Thymus (tissue), 11 donors: ENCODE measurements at regions not wholly inside any gene's neighbourhood (a gene's known extent, or its start where the extent isn't known, plus 50 kb on each side); places are given as distances from the start of the nearest gene placed in this dataset.

Source experiments
- DNase-seq, 9 donors: peaks; one replicate each; pipeline ENCODE4 v3.0.0-alpha.2; 2013; ENCODE audit warnings: low spot score in 9 of 9, low read depth in 6 of 9, missing footprints in 1 of 9
- H3K27ac ChIP-seq, 2 donors: one replicate each; pipeline ENCODE4 v1.5.1; 2013; ENCODE audit warnings: control low read depth in 1 of 2, low read depth in 1 of 2, low read length in 1 of 2, mild to moderate bottlenecking in 1 of 2, moderate library complexity in 1 of 2
- H3K27me3 ChIP-seq, 2 donors: one replicate each; pipeline ENCODE4 v1.5.1; 2013; ENCODE audit warnings: low read length in 1 of 2; ENCODE audit not compliant: control insufficient read depth in 2 of 2, insufficient read depth in 1 of 2
- H3K36me3 ChIP-seq, 2 donors: one replicate each; pipeline ENCODE4 v1.5.1; 2013; ENCODE audit warnings: low read length in 1 of 2, mild to moderate bottlenecking in 1 of 2, moderate library complexity in 1 of 2; ENCODE audit not compliant: control insufficient read depth in 2 of 2, insufficient read depth in 2 of 2
- H3K4me1 ChIP-seq, 2 donors: one replicate each; pipeline ENCODE4 v1.5.1; 2013; ENCODE audit warnings: low read length in 2 of 2; ENCODE audit not compliant: control insufficient read depth in 2 of 2, insufficient read depth in 2 of 2
- H3K4me3 ChIP-seq, 2 donors: one replicate each; pipeline ENCODE4 v1.5.1; 2013; ENCODE audit warnings: low read length in 2 of 2, control low read depth in 1 of 2, mild to moderate bottlenecking in 1 of 2
- H3K9me3 ChIP-seq, 2 donors: one replicate each; pipeline ENCODE4 v1.5.1; 2013; ENCODE audit warnings: low read length in 1 of 2, mild to moderate bottlenecking in 1 of 2; ENCODE audit not compliant: control insufficient read depth in 2 of 2, insufficient read depth in 1 of 2
- WGBS: extraction: QIAGEN DNeasy Blood & Tissue Kit; methylation state at CpG from one replicate; pipeline ENCODE4 v1.1.7; 2013; 5-methylcytosine and 5-hydroxymethylcytosine counted together
- donor health status: healthy.

GRCh38 chr18:73752965-73753364 is 394.7 kb downstream of the FBXO15 start:
- H3K27ac ChIP-seq, result no peak overlapping the region
- no peaks in the 10 kb centered on the region for H3K4me1 ChIP-seq
- H3K4me3 ChIP-seq, result no peak overlapping the region
- no peaks in the 10 kb centered on the region for H3K36me3 ChIP-seq
- no peaks in the 10 kb centered on the region for H3K27me3 ChIP-seq
- WGBS, result 93% methylated on average over 2 of the region's 2 CpGs
- no peak for DNase-seq
- no peaks in the 10 kb centered on the region for H3K9me3 ChIP-seq

- Histone ChIP-seq H3K4me1 (no peaks in the 10 kb centered on the region), H3K4me3 (no peak overlapping the region), H3K27me3 (no peaks in the 10 kb centered on the region), H3K9me3 (no peaks in the 10 kb centered on the region), H3K27ac (no peak overlapping the region), H3K36me3 (no peaks in the 10 kb centered on the region)
- 98% methylated on average over 4 of the region's 4 CpGs for WGBS
- DNase-seq, result no peak
Measured at GRCh38 chr18:73752546-73752945, 395.1 kb downstream of the FBXO15 start.

- 97% methylated on average over 5 of the region's 5 CpGs for WGBS
- no peak for DNase-seq
Measured at GRCh38 chr18:73750052-73750451, 397.6 kb downstream of the FBXO15 start.

GRCh38 chr18:73749304-73749703 is 398.3 kb downstream of the FBXO15 start:
- H3K27me3 ChIP-seq, result no peaks in the 10 kb centered on the region
- H3K9me3 ChIP-seq, result no peaks in the 10 kb centered on the region
- no peak for DNase-seq
- H3K4me3 ChIP-seq, result no peak overlapping the region
- 91% methylated on average over 2 of the region's 2 CpGs for WGBS
- no peaks in the 10 kb centered on the region for H3K4me1 ChIP-seq
- H3K36me3 ChIP-seq, result no peaks in the 10 kb centered on the region
- no peak overlapping the region for H3K27ac ChIP-seq

More at GRCh38 chr18:73750052-73750451, 397.6 kb downstream of the FBXO15 start:
- no peaks in the 10 kb centered on the region for H3K4me1 ChIP-seq
- no peaks in the 10 kb centered on the region for H3K27me3 ChIP-seq
- no peaks in the 10 kb centered on the region for H3K36me3 ChIP-seq
- H3K9me3 ChIP-seq, result no peaks in the 10 kb centered on the region
- H3K27ac ChIP-seq, result no peak overlapping the region
- H3K4me3 ChIP-seq, result no peak overlapping the region

GRCh38 chr18:73748731-73749130 is 398.9 kb downstream of the FBXO15 start:
- DNase-seq, result no peak
- 93% methylated on average over 4 of the region's 4 CpGs for WGBS
- no peaks in the 10 kb centered on the region for H3K27me3 ChIP-seq
- H3K36me3 ChIP-seq, result no peaks in the 10 kb centered on the region
- H3K9me3 ChIP-seq, result no peaks in the 10 kb centered on the region
- no peak overlapping the region for H3K4me3 ChIP-seq
- no peaks in the 10 kb centered on the region for H3K4me1 ChIP-seq
- H3K27ac ChIP-seq, result no peak overlapping the region

- Histone ChIP-seq H3K27me3 (no peaks in the 10 kb centered on the region), H3K9me3 (no peaks in the 10 kb centered on the region), H3K4me3 (no peak overlapping the region), H3K36me3 (no peaks in the 10 kb centered on the region), H3K27ac (no peak overlapping the region), H3K4me1 (no peaks in the 10 kb centered on the region)
- DNase-seq, result no peak
Measured at GRCh38 chr18:73746101-73746500, 401.5 kb downstream of the FBXO15 start.

- H3K27ac ChIP-seq, result no peak overlapping the region
- no peaks in the 10 kb centered on the region for H3K9me3 ChIP-seq
- WGBS, result 9% methylated on average over 2 of the region's 2 CpGs
- H3K4me1 ChIP-seq, result no peaks in the 10 kb centered on the region
- H3K36me3 ChIP-seq, result no peaks in the 10 kb centered on the region
- DNase-seq, result no peak
- no peaks in the 10 kb centered on the region for H3K27me3 ChIP-seq
- H3K4me3 ChIP-seq, result no peak overlapping the region
Measured at GRCh38 chr18:73742957-73743356, 404.7 kb downstream of the FBXO15 start.

GRCh38 chr18:73741946-73742345 is 405.7 kb downstream of the FBXO15 start:
- Histone ChIP-seq H3K27ac (no peak overlapping the region), H3K4me1 (no peaks in the 10 kb centered on the region), H3K4me3 (no peak overlapping the region), H3K36me3 (no peaks in the 10 kb centered on the region), H3K9me3 (no peaks in the 10 kb centered on the region), H3K27me3 (no peaks in the 10 kb centered on the region)
- WGBS, result 95% methylated on average over 4 of the region's 4 CpGs
- DNase-seq, result no peak

GRCh38 chr18:73739098-73739497 is 408.5 kb downstream of the FBXO15 start:
- DNase-seq, result no peak
- no peak overlapping the region for H3K27ac ChIP-seq
- 88% methylated on average over 3 of the region's 3 CpGs for WGBS
- no peaks in the 10 kb centered on the region for H3K9me3 ChIP-seq
- no peak overlapping the region for H3K4me3 ChIP-seq
- no peaks in the 10 kb centered on the region for H3K36me3 ChIP-seq
- H3K4me1 ChIP-seq, result no peaks in the 10 kb centered on the region
- no peaks in the 10 kb centered on the region for H3K27me3 ChIP-seq

GRCh38 chr18:73737990-73738389 is 409.6 kb downstream of the FBXO15 start:
- Histone ChIP-seq H3K4me3 (no peak overlapping the region), H3K27ac (no peak overlapping the region), H3K4me1 (no peaks in the 10 kb centered on the region), H3K9me3 (no peaks in the 10 kb centered on the region), H3K27me3 (no peaks in the 10 kb centered on the region), H3K36me3 (no peaks in the 10 kb centered on the region)
- no peak for DNase-seq
